K562 (cell line): ENCODE measurements at regions not wholly inside any gene's neighbourhood (a gene's known extent, or its start where the extent isn't known, plus 50 kb on each side); places are given as distances from the start of the nearest gene placed in this dataset.

Experiments used
- CEBPG ChIP-seq, 3 experiments: fragments of 200-800 bp in 1 of 3; sonication (Bioruptor generic) in 1 of 3; sonication (generic) in 1 of 3; formaldehyde crosslinking in 1 of 3; IDR thresholded peaks in 2 of 3; conservative IDR thresholded peaks in 1 of 3; 2 replicates each; pipeline versions ENCODE4 v1.6.1 to v1.8.0; 2016 to 2022; ENCODE audit warnings: missing compliant biosample characterization in 2 of 3, missing genetic modification characterization in 2 of 3, mild to moderate bottlenecking in 1 of 3, missing genetic modification reagents in 1 of 3
- CTBP1 ChIP-seq: fragments of 450-650 bp; IDR thresholded peaks from 2 replicates; pipeline ENCODE4 v1.6.1; 2016; ENCODE audit warnings: borderline replicate concordance
- EHMT2 ChIP-seq: fragments of 450-650 bp; IDR thresholded peaks from 2 replicates; pipeline ENCODE4 v1.6.1; 2018; ENCODE audit warnings: antibody characterized with exemption
- FOXK2 ChIP-seq, 2 experiments: fragments of 450-650 bp; IDR thresholded peaks in 1 of 2; conservative IDR thresholded peaks in 1 of 2; 2 replicates each; pipeline ENCODE4 v1.6.1; 2016; ENCODE audit warnings: low read depth in 2 of 2, mild to moderate bottlenecking in 1 of 2
- MAFG ChIP-seq: fragments of 450-650 bp; conservative IDR thresholded peaks from 2 replicates; pipeline ENCODE4 v1.6.1; 2016; ENCODE audit warnings: missing genetic modification characterization, missing compliant biosample characterization
- NCOA6 ChIP-seq: fragments of 450-650 bp; IDR thresholded peaks from 2 replicates; pipeline ENCODE4 v1.6.1; 2017; ENCODE audit warnings: mild to moderate bottlenecking
- NR2F6 ChIP-seq: fragments of 450-650 bp; formaldehyde crosslinking; IDR thresholded peaks from 2 replicates; pipeline ENCODE4 v1.4.0; 2020; ENCODE audit warnings: mild to moderate bottlenecking
- NRF1 ChIP-seq, 2 experiments: fragments of 450-650 bp; IDR thresholded peaks in 1 of 2; conservative IDR thresholded peaks in 1 of 2; 2 replicates each; pipeline ENCODE4 v1.6.1; 2014; ENCODE audit warnings: mild to moderate bottlenecking in 2 of 2
- RHOXF2B ChIP-seq: fragments of 250-450 bp; sonication (Bioruptor Pico); conservative IDR thresholded peaks from 2 replicates; pipeline ENCODE4 v1.5.1; 2021
- TBL1XR1 ChIP-seq, 2 experiments: IDR thresholded peaks; 2 replicates each; pipeline ENCODE4 v1.6.1; 2012; ENCODE audit warnings: improper control_type of control experiment in 2 of 2, low read length in 2 of 2, mild to moderate bottlenecking in 1 of 2
- ZNF644 ChIP-seq: fragments of 200-800 bp; sonication (Bioruptor generic); IDR thresholded peaks from 2 replicates; pipeline ENCODE4 v1.6.1; 2016; ENCODE audit warnings: low read depth, missing genetic modification characterization, missing compliant biosample characterization
- TF ChIP-seq, protein P1 (sequence below): sonication (generic); formaldehyde crosslinking; IDR thresholded peaks from 2 replicates; pipeline ENCODE4 v1.8.0; 2022; ENCODE audit warnings: mild to moderate bottlenecking, missing genetic modification reagents
- TF ChIP-seq, protein P2 (sequence below): fragments of 450-650 bp; formaldehyde crosslinking; IDR thresholded peaks from 2 replicates; pipeline ENCODE4 v1.4.0; 2020; ENCODE audit warnings: mild to moderate bottlenecking, mixed read lengths
- TF ChIP-seq, protein P3 (sequence below): fragments of 450-650 bp; formaldehyde crosslinking; IDR thresholded peaks from 2 replicates; pipeline ENCODE4 v1.4.0; 2020; ENCODE audit warnings: mild to moderate bottlenecking, moderate library complexity
- TF ChIP-seq, protein P4 (sequence below): sonication (generic); formaldehyde crosslinking; IDR thresholded peaks from 2 replicates; pipeline ENCODE4 v1.5.0; 2020; ENCODE audit warnings: missing genetic modification reagents
- TF ChIP-seq, protein P5 (sequence below): fragments of 450-650 bp; IDR thresholded peaks from 2 replicates; pipeline ENCODE4 v1.6.1; 2016; ENCODE audit warnings: mild to moderate bottlenecking

DNA sequence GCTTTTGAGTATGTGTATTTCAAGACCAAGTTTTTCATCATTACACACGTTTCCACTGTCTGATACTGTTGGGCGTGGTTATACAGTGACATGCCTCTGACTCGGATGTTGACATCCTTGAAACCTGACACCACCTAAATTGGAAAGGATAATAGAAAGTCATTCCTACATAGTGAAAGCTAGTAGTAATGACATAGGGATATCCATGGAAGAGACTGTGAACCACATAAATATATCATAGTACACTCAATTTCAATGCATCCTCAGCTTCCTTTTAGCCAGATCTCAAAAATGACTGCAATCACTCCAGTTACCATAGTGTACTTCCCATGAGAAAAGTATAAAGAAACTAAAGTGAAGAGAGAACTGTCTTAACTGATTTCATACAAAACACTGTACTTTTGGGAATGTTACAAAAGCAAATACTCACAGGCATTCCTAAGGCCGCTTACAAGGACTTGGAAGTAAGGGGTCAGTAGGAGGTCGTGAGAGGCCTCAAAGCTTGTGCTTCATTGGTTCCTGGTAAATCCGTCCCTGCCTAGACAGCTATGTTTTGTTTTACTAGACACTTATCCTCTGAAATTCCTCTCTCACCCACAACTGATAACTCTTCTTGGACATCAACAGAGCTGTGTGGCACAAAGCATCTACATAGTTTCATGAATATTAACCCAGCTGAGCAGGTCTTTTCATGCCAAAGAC lies 71.8 kb upstream of the VWDE start (continued):
- TF ChIP-seq NCOA6: no peak
- TF ChIP-seq EHMT2: 0 out of 2 replicates have a peak, but pooled peaks have one; percentile 24
- TF ChIP-seq CTBP1: peak; percentile 36; the same call in 1 of the 2 replicates
- TF ChIP-seq, protein P1, sequence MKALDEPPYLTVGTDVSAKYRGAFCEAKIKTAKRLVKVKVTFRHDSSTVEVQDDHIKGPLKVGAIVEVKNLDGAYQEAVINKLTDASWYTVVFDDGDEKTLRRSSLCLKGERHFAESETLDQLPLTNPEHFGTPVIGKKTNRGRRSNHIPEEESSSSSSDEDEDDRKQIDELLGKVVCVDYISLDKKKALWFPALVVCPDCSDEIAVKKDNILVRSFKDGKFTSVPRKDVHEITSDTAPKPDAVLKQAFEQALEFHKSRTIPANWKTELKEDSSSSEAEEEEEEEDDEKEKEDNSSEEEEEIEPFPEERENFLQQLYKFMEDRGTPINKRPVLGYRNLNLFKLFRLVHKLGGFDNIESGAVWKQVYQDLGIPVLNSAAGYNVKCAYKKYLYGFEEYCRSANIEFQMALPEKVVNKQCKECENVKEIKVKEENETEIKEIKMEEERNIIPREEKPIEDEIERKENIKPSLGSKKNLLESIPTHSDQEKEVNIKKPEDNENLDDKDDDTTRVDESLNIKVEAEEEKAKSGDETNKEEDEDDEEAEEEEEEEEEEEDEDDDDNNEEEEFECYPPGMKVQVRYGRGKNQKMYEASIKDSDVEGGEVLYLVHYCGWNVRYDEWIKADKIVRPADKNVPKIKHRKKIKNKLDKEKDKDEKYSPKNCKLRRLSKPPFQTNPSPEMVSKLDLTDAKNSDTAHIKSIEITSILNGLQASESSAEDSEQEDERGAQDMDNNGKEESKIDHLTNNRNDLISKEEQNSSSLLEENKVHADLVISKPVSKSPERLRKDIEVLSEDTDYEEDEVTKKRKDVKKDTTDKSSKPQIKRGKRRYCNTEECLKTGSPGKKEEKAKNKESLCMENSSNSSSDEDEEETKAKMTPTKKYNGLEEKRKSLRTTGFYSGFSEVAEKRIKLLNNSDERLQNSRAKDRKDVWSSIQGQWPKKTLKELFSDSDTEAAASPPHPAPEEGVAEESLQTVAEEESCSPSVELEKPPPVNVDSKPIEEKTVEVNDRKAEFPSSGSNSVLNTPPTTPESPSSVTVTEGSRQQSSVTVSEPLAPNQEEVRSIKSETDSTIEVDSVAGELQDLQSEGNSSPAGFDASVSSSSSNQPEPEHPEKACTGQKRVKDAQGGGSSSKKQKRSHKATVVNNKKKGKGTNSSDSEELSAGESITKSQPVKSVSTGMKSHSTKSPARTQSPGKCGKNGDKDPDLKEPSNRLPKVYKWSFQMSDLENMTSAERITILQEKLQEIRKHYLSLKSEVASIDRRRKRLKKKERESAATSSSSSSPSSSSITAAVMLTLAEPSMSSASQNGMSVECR (CRISPR knock-in tag): no peak
- no peak for TF ChIP-seq RHOXF2B (CRISPR knock-in tag)
- peak; percentile 87 to 90 for TF ChIP-seq FOXK2 (conservative IDR thresholded peaks at IDR 0.05 in 1 of 2, IDR thresholded peaks at IDR 0.05 in 1 of 2; ENCODE audit: low read depth in 2 of 2)
- TF ChIP-seq ZNF644 (tag): no peak
- TF ChIP-seq CEBPG (CRISPR knock-in tag; IDR thresholded peaks at IDR 0.05): no peak
- peak in 1 of 2 experiments; percentile 41; a peak in 1 of 4 replicates for TF ChIP-seq CEBPG (tag; conservative IDR thresholded peaks at IDR 0.05 in 1 of 2, IDR thresholded peaks at IDR 0.05 in 1 of 2)
- no peak for TF ChIP-seq NR2F6 (CRISPR knock-in tag)
- no peak for TF ChIP-seq NRF1 (conservative IDR thresholded peaks at IDR 0.05 in 1 of 2, IDR thresholded peaks at IDR 0.05 in 1 of 2)
- TF ChIP-seq, protein P2, sequence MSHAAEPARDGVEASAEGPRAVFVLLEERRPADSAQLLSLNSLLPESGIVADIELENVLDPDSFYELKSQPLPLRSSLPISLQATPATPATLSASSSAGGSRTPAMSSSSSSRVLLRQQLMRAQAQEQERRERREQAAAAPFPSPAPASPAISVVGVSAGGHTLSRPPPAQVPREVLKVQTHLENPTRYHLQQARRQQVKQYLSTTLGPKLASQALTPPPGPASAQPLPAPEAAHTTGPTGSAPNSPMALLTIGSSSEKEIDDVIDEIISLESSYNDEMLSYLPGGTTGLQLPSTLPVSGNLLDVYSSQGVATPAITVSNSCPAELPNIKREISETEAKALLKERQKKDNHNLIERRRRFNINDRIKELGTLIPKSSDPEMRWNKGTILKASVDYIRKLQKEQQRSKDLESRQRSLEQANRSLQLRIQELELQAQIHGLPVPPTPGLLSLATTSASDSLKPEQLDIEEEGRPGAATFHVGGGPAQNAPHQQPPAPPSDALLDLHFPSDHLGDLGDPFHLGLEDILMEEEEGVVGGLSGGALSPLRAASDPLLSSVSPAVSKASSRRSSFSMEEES (CRISPR knock-in tag): no peak
- no peak for TF ChIP-seq TBL1XR1 (IDR thresholded peaks at IDR 0.05; ENCODE audit: low read length in 2 of 2)
- TF ChIP-seq, protein P3, sequence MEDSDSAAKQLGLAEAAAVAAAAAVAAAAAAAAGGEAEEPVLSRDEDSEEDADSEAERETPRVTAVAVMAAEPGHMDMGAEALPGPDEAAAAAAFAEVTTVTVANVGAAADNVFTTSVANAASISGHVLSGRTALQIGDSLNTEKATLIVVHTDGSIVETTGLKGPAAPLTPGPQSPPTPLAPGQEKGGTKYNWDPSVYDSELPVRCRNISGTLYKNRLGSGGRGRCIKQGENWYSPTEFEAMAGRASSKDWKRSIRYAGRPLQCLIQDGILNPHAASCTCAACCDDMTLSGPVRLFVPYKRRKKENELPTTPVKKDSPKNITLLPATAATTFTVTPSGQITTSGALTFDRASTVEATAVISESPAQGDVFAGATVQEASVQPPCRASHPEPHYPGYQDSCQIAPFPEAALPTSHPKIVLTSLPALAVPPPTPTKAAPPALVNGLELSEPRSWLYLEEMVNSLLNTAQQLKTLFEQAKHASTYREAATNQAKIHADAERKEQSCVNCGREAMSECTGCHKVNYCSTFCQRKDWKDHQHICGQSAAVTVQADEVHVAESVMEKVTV (CRISPR knock-in tag): no peak
- TF ChIP-seq, protein P4, sequence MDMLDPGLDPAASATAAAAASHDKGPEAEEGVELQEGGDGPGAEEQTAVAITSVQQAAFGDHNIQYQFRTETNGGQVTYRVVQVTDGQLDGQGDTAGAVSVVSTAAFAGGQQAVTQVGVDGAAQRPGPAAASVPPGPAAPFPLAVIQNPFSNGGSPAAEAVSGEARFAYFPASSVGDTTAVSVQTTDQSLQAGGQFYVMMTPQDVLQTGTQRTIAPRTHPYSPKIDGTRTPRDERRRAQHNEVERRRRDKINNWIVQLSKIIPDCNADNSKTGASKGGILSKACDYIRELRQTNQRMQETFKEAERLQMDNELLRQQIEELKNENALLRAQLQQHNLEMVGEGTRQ: no peak
- 0 out of 2 replicates have a peak, but pooled peaks have one; percentile 29 for TF ChIP-seq MAFG (tag)
- TF ChIP-seq, protein P5, sequence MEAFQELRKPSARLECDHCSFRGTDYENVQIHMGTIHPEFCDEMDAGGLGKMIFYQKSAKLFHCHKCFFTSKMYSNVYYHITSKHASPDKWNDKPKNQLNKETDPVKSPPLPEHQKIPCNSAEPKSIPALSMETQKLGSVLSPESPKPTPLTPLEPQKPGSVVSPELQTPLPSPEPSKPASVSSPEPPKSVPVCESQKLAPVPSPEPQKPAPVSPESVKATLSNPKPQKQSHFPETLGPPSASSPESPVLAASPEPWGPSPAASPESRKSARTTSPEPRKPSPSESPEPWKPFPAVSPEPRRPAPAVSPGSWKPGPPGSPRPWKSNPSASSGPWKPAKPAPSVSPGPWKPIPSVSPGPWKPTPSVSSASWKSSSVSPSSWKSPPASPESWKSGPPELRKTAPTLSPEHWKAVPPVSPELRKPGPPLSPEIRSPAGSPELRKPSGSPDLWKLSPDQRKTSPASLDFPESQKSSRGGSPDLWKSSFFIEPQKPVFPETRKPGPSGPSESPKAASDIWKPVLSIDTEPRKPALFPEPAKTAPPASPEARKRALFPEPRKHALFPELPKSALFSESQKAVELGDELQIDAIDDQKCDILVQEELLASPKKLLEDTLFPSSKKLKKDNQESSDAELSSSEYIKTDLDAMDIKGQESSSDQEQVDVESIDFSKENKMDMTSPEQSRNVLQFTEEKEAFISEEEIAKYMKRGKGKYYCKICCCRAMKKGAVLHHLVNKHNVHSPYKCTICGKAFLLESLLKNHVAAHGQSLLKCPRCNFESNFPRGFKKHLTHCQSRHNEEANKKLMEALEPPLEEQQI: no peak
